ENCODE measurements at regions not wholly inside any gene's neighbourhood (a gene's known extent, or its start where the extent isn't known, plus 50 kb on each side); places are given as distances from the start of the nearest gene placed in this dataset.

GRCh38 chr15:35698331-35698730 is 152.4 kb upstream of the DPH6 start:
- no TSS peak for BruUV-seq (replicated peaks)
- no peaks in the 10 kb centered on the region for H3K36me3 ChIP-seq (ENCODE audit: control insufficient read depth in 2 of 2, insufficient read depth in 2 of 2, low read length in 1 of 2)
- no peaks in the 10 kb centered on the region for H3K4me1 ChIP-seq (ENCODE audit: control insufficient read depth, insufficient read depth, low read length)
- no peaks in the 10 kb centered on the region for H4K20me1 ChIP-seq (ENCODE audit: control insufficient read depth, insufficient read depth)
- CTCF ChIA-PET = interaction anchor here (1.8 kb wide), 1 partner anchor 53 kb away, joined by 9 read pairs; no protein-coding TSS in a partner anchor
- no peak for TF ChIP-seq SREBF1 (IDR thresholded peaks at IDR 0.05; ENCODE audit: low read length)
- TF ChIP-seq, protein P1, sequence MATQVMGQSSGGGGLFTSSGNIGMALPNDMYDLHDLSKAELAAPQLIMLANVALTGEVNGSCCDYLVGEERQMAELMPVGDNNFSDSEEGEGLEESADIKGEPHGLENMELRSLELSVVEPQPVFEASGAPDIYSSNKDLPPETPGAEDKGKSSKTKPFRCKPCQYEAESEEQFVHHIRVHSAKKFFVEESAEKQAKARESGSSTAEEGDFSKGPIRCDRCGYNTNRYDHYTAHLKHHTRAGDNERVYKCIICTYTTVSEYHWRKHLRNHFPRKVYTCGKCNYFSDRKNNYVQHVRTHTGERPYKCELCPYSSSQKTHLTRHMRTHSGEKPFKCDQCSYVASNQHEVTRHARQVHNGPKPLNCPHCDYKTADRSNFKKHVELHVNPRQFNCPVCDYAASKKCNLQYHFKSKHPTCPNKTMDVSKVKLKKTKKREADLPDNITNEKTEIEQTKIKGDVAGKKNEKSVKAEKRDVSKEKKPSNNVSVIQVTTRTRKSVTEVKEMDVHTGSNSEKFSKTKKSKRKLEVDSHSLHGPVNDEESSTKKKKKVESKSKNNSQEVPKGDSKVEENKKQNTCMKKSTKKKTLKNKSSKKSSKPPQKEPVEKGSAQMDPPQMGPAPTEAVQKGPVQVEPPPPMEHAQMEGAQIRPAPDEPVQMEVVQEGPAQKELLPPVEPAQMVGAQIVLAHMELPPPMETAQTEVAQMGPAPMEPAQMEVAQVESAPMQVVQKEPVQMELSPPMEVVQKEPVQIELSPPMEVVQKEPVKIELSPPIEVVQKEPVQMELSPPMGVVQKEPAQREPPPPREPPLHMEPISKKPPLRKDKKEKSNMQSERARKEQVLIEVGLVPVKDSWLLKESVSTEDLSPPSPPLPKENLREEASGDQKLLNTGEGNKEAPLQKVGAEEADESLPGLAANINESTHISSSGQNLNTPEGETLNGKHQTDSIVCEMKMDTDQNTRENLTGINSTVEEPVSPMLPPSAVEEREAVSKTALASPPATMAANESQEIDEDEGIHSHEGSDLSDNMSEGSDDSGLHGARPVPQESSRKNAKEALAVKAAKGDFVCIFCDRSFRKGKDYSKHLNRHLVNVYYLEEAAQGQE (IDR thresholded peaks at IDR 0.05; ENCODE audit: low read depth, low read length) = no peak
- no peak for TF ChIP-seq TBL1XR1 (IDR thresholded peaks at IDR 0.05; ENCODE audit: low read depth, low read length)
- no peak for TF ChIP-seq MTA2 (IDR thresholded peaks at IDR 0.05; ENCODE audit: low read depth)
- TF ChIP-seq TAF1 (IDR thresholded peaks at IDR 0.05; ENCODE audit: borderline replicate concordance, low read depth, low read length) = no peak
- TF ChIP-seq, protein P2, sequence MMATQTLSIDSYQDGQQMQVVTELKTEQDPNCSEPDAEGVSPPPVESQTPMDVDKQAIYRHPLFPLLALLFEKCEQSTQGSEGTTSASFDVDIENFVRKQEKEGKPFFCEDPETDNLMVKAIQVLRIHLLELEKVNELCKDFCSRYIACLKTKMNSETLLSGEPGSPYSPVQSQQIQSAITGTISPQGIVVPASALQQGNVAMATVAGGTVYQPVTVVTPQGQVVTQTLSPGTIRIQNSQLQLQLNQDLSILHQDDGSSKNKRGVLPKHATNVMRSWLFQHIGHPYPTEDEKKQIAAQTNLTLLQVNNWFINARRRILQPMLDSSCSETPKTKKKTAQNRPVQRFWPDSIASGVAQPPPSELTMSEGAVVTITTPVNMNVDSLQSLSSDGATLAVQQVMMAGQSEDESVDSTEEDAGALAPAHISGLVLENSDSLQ (IDR thresholded peaks at IDR 0.05) = no peak
- no peak for TF ChIP-seq POLR2AphosphoS5 (IDR thresholded peaks at IDR 0.05; ENCODE audit: low read length)
- TF ChIP-seq NBN (IDR thresholded peaks at IDR 0.05) = no peak
- no peak for FAIRE-seq
- RAD21 ChIA-PET (ENCODE audit: unreplicated experiment) = no interaction called here
- H3K4me2 ChIP-seq (ENCODE audit: control insufficient read depth, insufficient read depth) = no peak overlapping the region
- SMC1A ChIA-PET (ENCODE audit: uncharacterized antibody, unreplicated experiment) = interaction anchor here (0.7 to 0.9 kb wide), 2 partner anchors 26 to 179 kb away, joined by 3 read pairs; no protein-coding TSS in a partner anchor
- H3K27ac ChIP-seq (ENCODE audit: control insufficient read depth, insufficient read depth) = no peak overlapping the region
- H2AFZ ChIP-seq (ENCODE audit: control insufficient read depth, low read depth, low read length) = no peak overlapping the region
- no peak overlapping the region for H3K9ac ChIP-seq (ENCODE audit: control insufficient read depth, insufficient read depth, low read length)
- 42% methylated on average over 4 of the region's 4 CpGs for WGBS (ENCODE audit: insufficient coverage, insufficient replicate concordance, low lambda C conversion rate, missing lambda C conversion rate)
- in situ Hi-C loops (cut with MboI) (no loop called here), intact Hi-C loops (cut with micrococcal nuclease; ENCODE audit: unreplicated experiment) (no loop called here)
- no peaks in the 10 kb centered on the region for H3K9me3 ChIP-seq (replicated peaks; ENCODE audit: control insufficient read depth, insufficient read depth, low read length)
- no peak for DNase-seq (ENCODE audit: low read depth, low spot score)
- ATAC-seq = no peak
- no peaks in the 10 kb centered on the region for H3K79me2 ChIP-seq (ENCODE audit: control insufficient read depth, insufficient read depth, low read length)
- no peaks in the 10 kb centered on the region for H3K27me3 ChIP-seq (replicated peaks in 1 of 2; ENCODE audit: control insufficient read depth in 2 of 2, insufficient read depth in 2 of 2, low read length in 1 of 2)
- H3K4me3 ChIP-seq = no peak overlapping the region
- POLR2A ChIA-PET = interaction anchor here (0.7 kb wide), 1 partner anchor 23 kb away, joined by 7 read pairs; no protein-coding TSS in a partner anchor

All from GM12878 (cell line).